ENCODE measurements at regions not wholly inside any gene's neighbourhood (a gene's known extent, or its start where the extent isn't known, plus 50 kb on each side); places are given as distances from the start of the nearest gene placed in this dataset.

DNA sequence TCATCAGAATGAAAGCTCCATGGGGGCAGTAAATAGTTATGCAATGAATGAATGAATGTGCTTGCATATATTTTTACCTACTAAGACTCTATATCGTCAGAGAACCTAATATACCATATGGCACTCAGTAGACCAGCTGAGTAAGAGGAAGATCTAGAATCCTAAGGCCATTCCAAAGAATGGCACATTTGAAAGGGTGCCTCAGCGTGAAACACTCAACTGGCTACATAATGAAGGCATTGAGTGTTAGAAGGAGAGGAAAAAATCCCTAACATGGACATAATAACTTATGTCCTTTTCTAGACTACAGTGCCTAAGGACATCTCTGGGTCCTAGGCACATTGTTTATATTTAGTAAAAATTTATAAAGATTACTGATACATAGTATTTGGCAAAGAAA, 61.7 kb upstream of the ARID2 start:
- H3F3A ChIP-seq (ENCODE audit: insufficient read depth, low read length, poor library complexity, severe bottlenecking): no peaks in the 10 kb centered on the region
- H3K9ac ChIP-seq (ENCODE audit: low read length): no peak overlapping the region
- H3K9me3 ChIP-seq (ENCODE audit: low read length): no peaks in the 10 kb centered on the region
- H3K36me3 ChIP-seq (ENCODE audit: insufficient read depth, low read length): no peaks in the 10 kb centered on the region
- no peaks in the 10 kb centered on the region for H3K27me3 ChIP-seq (ENCODE audit: insufficient read depth, low read depth, low read length)
- no peak overlapping the region for H2AFZ ChIP-seq (ENCODE audit: low read depth, low read length)
- no peaks in the 10 kb centered on the region for H4K20me1 ChIP-seq (ENCODE audit: insufficient read depth)
- no peaks in the 10 kb centered on the region for H3K9me2 ChIP-seq (ENCODE audit: insufficient read depth, low read length)
- H3K27ac ChIP-seq (ENCODE audit: low read length): no peak overlapping the region
- H3K4me2 ChIP-seq (ENCODE audit: low read length): no peak overlapping the region
- TF ChIP-seq RAD21 (conservative IDR thresholded peaks at IDR 0.05) (no peak), MXI1 (conservative IDR thresholded peaks at IDR 0.05; ENCODE audit: poor library complexity, severe bottlenecking) (no peak), POLR2AphosphoS5 (IDR thresholded peaks at IDR 0.05) (no peak), SMC3 (conservative IDR thresholded peaks at IDR 0.05; ENCODE audit: poor library complexity) (no peak), EZH2 (IDR thresholded peaks at IDR 0.05; ENCODE audit: borderline replicate concordance, insufficient read depth, low read length, poor library complexity, severe bottlenecking) (no peak), TAF1 (IDR thresholded peaks at IDR 0.05; ENCODE audit: low read depth) (no peak), EP300 (conservative IDR thresholded peaks at IDR 0.05; ENCODE audit: poor library complexity, severe bottlenecking) (no peak)
- TF ChIP-seq, protein P1, sequence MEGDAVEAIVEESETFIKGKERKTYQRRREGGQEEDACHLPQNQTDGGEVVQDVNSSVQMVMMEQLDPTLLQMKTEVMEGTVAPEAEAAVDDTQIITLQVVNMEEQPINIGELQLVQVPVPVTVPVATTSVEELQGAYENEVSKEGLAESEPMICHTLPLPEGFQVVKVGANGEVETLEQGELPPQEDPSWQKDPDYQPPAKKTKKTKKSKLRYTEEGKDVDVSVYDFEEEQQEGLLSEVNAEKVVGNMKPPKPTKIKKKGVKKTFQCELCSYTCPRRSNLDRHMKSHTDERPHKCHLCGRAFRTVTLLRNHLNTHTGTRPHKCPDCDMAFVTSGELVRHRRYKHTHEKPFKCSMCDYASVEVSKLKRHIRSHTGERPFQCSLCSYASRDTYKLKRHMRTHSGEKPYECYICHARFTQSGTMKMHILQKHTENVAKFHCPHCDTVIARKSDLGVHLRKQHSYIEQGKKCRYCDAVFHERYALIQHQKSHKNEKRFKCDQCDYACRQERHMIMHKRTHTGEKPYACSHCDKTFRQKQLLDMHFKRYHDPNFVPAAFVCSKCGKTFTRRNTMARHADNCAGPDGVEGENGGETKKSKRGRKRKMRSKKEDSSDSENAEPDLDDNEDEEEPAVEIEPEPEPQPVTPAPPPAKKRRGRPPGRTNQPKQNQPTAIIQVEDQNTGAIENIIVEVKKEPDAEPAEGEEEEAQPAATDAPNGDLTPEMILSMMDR (IDR thresholded peaks at IDR 0.05; ENCODE audit: poor library complexity, severe bottlenecking): no peak
- TF ChIP-seq, protein P2, sequence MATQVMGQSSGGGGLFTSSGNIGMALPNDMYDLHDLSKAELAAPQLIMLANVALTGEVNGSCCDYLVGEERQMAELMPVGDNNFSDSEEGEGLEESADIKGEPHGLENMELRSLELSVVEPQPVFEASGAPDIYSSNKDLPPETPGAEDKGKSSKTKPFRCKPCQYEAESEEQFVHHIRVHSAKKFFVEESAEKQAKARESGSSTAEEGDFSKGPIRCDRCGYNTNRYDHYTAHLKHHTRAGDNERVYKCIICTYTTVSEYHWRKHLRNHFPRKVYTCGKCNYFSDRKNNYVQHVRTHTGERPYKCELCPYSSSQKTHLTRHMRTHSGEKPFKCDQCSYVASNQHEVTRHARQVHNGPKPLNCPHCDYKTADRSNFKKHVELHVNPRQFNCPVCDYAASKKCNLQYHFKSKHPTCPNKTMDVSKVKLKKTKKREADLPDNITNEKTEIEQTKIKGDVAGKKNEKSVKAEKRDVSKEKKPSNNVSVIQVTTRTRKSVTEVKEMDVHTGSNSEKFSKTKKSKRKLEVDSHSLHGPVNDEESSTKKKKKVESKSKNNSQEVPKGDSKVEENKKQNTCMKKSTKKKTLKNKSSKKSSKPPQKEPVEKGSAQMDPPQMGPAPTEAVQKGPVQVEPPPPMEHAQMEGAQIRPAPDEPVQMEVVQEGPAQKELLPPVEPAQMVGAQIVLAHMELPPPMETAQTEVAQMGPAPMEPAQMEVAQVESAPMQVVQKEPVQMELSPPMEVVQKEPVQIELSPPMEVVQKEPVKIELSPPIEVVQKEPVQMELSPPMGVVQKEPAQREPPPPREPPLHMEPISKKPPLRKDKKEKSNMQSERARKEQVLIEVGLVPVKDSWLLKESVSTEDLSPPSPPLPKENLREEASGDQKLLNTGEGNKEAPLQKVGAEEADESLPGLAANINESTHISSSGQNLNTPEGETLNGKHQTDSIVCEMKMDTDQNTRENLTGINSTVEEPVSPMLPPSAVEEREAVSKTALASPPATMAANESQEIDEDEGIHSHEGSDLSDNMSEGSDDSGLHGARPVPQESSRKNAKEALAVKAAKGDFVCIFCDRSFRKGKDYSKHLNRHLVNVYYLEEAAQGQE (IDR thresholded peaks at IDR 0.05; ENCODE audit: borderline replicate concordance): no peak
- no peak overlapping the region for H3K4me3 ChIP-seq (ENCODE audit: low read length)
- no peaks in the 10 kb centered on the region for H3K79me2 ChIP-seq (replicated peaks; ENCODE audit: insufficient read depth, low read length)

DNA sequence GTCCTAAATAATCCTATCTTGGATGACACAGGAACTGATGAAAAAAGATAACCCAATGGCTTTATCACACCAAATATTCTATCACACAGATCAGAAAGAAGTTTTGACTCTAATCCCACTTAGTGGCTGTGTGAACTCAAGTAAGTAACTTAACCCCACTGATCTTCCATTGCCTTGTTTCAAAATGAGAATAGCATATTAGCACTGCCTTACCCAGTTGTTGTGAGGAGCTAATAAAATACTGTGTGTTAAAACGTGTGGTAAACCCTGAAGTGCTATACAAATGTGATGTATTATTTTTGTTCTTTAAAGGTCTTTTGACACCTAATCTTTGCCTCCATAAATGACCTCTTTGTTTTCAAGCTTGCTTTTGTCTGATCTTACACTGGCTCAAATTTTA, 60.9 kb upstream of the ARID2 start:
- H3K36me3 ChIP-seq (ENCODE audit: insufficient read depth, low read length): no peaks in the 10 kb centered on the region
- no peak overlapping the region for H3K4me2 ChIP-seq (ENCODE audit: low read length)
- H3K79me2 ChIP-seq (replicated peaks; ENCODE audit: insufficient read depth, low read length): no peaks in the 10 kb centered on the region
- no peaks in the 10 kb centered on the region for H3K9me2 ChIP-seq (ENCODE audit: insufficient read depth, low read length)
- H3K27me3 ChIP-seq (ENCODE audit: insufficient read depth, low read depth, low read length): no peaks in the 10 kb centered on the region
- no peaks in the 10 kb centered on the region for H3F3A ChIP-seq (ENCODE audit: insufficient read depth, low read length, poor library complexity, severe bottlenecking)
- no peak overlapping the region for H3K4me3 ChIP-seq (ENCODE audit: low read length)
- no peak overlapping the region for H2AFZ ChIP-seq (ENCODE audit: low read depth, low read length)
- no peaks in the 10 kb centered on the region for H3K9me3 ChIP-seq (ENCODE audit: low read length)
- H4K20me1 ChIP-seq (ENCODE audit: insufficient read depth): no peaks in the 10 kb centered on the region
- H3K27ac ChIP-seq (ENCODE audit: low read length): no peak overlapping the region
- TF ChIP-seq EZH2 (IDR thresholded peaks at IDR 0.05; ENCODE audit: borderline replicate concordance, insufficient read depth, low read length, poor library complexity, severe bottlenecking) (no peak), SMC3 (conservative IDR thresholded peaks at IDR 0.05; ENCODE audit: poor library complexity) (no peak), MXI1 (conservative IDR thresholded peaks at IDR 0.05; ENCODE audit: poor library complexity, severe bottlenecking) (no peak), POLR2AphosphoS5 (IDR thresholded peaks at IDR 0.05) (no peak), EP300 (conservative IDR thresholded peaks at IDR 0.05; ENCODE audit: poor library complexity, severe bottlenecking) (no peak), TAF1 (IDR thresholded peaks at IDR 0.05; ENCODE audit: low read depth) (no peak), RAD21 (conservative IDR thresholded peaks at IDR 0.05) (no peak)
- TF ChIP-seq, protein P1 (IDR thresholded peaks at IDR 0.05; ENCODE audit: poor library complexity, severe bottlenecking): no peak
- TF ChIP-seq, protein P2 (IDR thresholded peaks at IDR 0.05; ENCODE audit: borderline replicate concordance): no peak
- no peak overlapping the region for H3K9ac ChIP-seq (ENCODE audit: low read length)

Data from neural cell (in vitro differentiated cells).